Breast epithelium (tissue), 4 donors: ENCODE measurements at regions not wholly inside any gene's neighbourhood (a gene's known extent, or its start where the extent isn't known, plus 50 kb on each side); places are given as distances from the start of the nearest gene placed in this dataset.

Experiments
- DNase-seq, 2 donors: peaks; one replicate each; pipeline ENCODE4 v3.0.0-alpha.2; 2019; ENCODE audit warnings: low spot score in 2 of 2
- H3K27ac ChIP-seq, 2 donors: fragments of 200-600 bp; sonication (generic) in 1 of 2; one replicate each; pipeline ENCODE4 v1.5.1; 2016 to 2019; ENCODE audit warnings: mild to moderate bottlenecking in 1 of 2
- H3K27me3 ChIP-seq, 2 donors: fragments of 200-600 bp; sonication (generic) in 1 of 2; one replicate each; pipeline versions ENCODE4 v1.5.1 to v1.6.0; 2017 to 2019; ENCODE audit warnings: control low read depth in 1 of 2, mild to moderate bottlenecking in 1 of 2
- H3K36me3 ChIP-seq: fragments of 200-600 bp; one replicate; pipeline ENCODE4 v1.5.1; 2019
- H3K4me1 ChIP-seq, 2 donors: fragments of 200-600 bp; sonication (generic); one replicate each; pipeline ENCODE4 v1.5.1; 2016 to 2019; ENCODE audit warnings: control low read depth in 1 of 2
- H3K4me3 ChIP-seq, 3 donors: fragments of 200-600 bp; sonication (generic); 1 replicate in 2 of 3; 2 replicates in 1 of 3; pipeline ENCODE4 v1.5.1; 2016 to 2019; ENCODE audit warnings: mild to moderate bottlenecking in 3 of 3, moderate library complexity in 2 of 3
- H3K9me3 ChIP-seq, 2 donors: fragments of 200-600 bp; sonication (generic) in 1 of 2; one replicate each; pipeline ENCODE4 v1.5.1; 2016 to 2019; ENCODE audit warnings: control low read depth in 1 of 2
- POLR2A ChIP-seq: fragments of 450-650 bp; IDR thresholded peaks from one replicate; pipeline ENCODE4 v1.6.1; 2016; ENCODE audit warnings: antibody characterized with exemption, mild to moderate bottlenecking, moderate library complexity
- POLR2AphosphoS5 ChIP-seq, 3 donors: sonication (generic); formaldehyde crosslinking; IDR thresholded peaks; one replicate each; pipeline ENCODE4 v1.6.1; 2017; ENCODE audit warnings: antibody characterized with exemption in 3 of 3
- intact Hi-C: fragments of 100-400 bp; cut with DNase I; formaldehyde crosslinking; loops from one replicate; pipeline ENCODE4 v1.15.1; 2023; ENCODE audit warnings: low total_unique reads
- TF ChIP-seq, protein P1 (sequence below), 3 donors: fragments of 450-650 bp; IDR thresholded peaks; one replicate each; pipeline ENCODE4 v1.5.1; 2016 to 2017; ENCODE audit warnings: antibody characterized with exemption in 3 of 3, mild to moderate bottlenecking in 3 of 3, moderate library complexity in 3 of 3

DNA sequence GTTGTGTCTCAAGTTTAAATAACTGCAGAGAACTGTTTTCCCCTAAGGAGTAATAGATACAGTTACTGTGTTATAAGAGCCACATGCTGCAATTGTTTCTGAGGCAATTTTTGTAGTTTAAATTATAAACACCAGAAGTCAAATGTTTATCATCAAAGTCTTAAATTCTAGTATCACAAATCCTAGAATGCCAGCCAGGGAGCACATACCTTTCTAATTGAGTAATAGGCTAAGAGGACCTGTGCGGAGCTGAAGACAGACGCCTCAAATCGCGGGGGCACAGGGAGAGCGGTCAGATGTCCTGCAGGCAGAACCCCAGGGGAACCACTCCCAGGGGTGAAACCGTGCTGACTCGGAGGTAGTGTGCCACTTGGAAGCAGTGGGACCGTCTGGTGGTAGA lies 65.2 kb upstream of the TNFRSF19 start:
- intact Hi-C loops: no loop called here
- no peak overlapping the region for H3K27ac ChIP-seq
- no peaks in the 10 kb centered on the region for H3K36me3 ChIP-seq

DNA sequence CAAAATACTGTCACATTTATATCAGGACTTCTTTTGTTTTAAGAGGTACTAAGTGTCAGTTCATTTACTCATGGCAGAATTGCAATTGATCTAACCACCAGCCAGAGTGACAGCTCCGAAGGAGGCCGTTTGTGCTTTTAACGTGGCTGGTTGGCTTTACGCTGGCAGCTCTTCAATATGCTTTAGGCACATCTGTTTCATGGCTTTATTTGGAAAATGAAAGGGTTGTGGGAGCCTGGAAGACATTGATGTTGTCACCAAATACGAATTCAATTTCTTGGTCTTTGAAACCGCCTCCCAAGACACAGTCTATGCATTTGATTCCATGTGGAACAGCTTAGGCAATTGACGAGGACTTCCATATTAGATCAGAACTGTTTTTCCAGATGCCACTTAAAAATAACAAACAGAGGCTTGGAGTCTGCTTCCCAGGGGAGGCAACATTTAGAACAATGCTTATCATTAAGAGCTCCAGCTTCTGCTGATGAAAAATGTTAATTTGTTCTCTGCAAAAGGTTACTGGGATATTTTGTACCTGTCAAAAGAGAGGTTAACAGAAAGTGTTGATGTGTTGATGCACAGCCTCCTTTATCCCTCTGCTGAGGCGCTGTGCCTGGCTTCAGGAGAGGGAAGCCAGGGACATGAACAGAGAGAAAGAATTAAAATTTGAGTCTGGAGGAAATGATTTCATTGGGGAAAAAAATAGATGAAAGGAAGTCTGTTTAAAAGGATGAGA lies 64.0 kb upstream of the TNFRSF19 start:
- Histone ChIP-seq H3K4me1 (no peaks in the 10 kb centered on the region), H3K27me3 (no peaks in the 10 kb centered on the region), H3K9me3 (no peaks in the 10 kb centered on the region), H3K36me3 (no peaks in the 10 kb centered on the region), H3K27ac (no peak overlapping the region), H3K4me3 (no peak overlapping the region)
- TF ChIP-seq, protein P1, sequence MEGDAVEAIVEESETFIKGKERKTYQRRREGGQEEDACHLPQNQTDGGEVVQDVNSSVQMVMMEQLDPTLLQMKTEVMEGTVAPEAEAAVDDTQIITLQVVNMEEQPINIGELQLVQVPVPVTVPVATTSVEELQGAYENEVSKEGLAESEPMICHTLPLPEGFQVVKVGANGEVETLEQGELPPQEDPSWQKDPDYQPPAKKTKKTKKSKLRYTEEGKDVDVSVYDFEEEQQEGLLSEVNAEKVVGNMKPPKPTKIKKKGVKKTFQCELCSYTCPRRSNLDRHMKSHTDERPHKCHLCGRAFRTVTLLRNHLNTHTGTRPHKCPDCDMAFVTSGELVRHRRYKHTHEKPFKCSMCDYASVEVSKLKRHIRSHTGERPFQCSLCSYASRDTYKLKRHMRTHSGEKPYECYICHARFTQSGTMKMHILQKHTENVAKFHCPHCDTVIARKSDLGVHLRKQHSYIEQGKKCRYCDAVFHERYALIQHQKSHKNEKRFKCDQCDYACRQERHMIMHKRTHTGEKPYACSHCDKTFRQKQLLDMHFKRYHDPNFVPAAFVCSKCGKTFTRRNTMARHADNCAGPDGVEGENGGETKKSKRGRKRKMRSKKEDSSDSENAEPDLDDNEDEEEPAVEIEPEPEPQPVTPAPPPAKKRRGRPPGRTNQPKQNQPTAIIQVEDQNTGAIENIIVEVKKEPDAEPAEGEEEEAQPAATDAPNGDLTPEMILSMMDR (IDR thresholded peaks at IDR 0.05): no peak
- TF ChIP-seq POLR2A (no peak), POLR2AphosphoS5 (IDR thresholded peaks at IDR 0.05) (no peak)
- intact Hi-C loops: no loop called here
- no peak for DNase-seq

More for the DNA sequence above, 65.2 kb upstream of the TNFRSF19 start:
- DNase-seq: no peak
- TF ChIP-seq POLR2AphosphoS5 (IDR thresholded peaks at IDR 0.05): no peak
- TF ChIP-seq, protein P1 (IDR thresholded peaks at IDR 0.05): no peak
- no peak for TF ChIP-seq POLR2A
- Histone ChIP-seq H3K4me3 (no peak overlapping the region), H3K9me3 (no peaks in the 10 kb centered on the region), H3K27me3 (no peaks in the 10 kb centered on the region), H3K4me1 (no peaks in the 10 kb centered on the region)

DNA sequence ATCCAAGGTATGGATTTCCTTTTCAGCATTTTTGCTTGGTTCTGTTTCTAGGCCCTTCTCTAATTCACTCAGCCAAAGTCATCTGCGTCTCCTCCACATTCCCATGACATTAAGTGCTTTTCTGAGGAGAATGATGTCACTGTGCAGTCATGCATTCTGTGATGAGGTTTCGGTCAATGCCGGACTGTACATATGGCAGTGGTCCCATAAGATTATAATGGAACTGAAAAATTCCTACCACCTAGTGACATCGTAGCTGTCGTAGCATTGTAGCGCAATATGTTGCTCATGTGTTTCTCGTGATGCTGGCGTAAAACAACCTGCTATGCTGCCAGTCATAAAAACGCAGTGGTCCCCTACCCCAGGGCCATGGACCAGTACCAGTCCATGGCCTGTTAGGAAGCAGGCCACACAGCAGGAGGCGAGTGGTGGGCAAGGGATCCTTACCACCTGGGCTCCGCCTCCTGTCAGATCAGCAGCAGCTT lies 63.4 kb upstream of the TNFRSF19 start:
- no peaks in the 10 kb centered on the region for H3K36me3 ChIP-seq
- TF ChIP-seq POLR2A (no peak), POLR2AphosphoS5 (IDR thresholded peaks at IDR 0.05) (no peak)
- TF ChIP-seq, protein P1 (IDR thresholded peaks at IDR 0.05): no peak
- no peak overlapping the region for H3K27ac ChIP-seq
- H3K4me1 ChIP-seq: no peaks in the 10 kb centered on the region
- no peaks in the 10 kb centered on the region for H3K9me3 ChIP-seq
- intact Hi-C loops: no loop called here
- no peak for DNase-seq
- no peaks in the 10 kb centered on the region for H3K27me3 ChIP-seq
- no peak overlapping the region for H3K4me3 ChIP-seq

DNA sequence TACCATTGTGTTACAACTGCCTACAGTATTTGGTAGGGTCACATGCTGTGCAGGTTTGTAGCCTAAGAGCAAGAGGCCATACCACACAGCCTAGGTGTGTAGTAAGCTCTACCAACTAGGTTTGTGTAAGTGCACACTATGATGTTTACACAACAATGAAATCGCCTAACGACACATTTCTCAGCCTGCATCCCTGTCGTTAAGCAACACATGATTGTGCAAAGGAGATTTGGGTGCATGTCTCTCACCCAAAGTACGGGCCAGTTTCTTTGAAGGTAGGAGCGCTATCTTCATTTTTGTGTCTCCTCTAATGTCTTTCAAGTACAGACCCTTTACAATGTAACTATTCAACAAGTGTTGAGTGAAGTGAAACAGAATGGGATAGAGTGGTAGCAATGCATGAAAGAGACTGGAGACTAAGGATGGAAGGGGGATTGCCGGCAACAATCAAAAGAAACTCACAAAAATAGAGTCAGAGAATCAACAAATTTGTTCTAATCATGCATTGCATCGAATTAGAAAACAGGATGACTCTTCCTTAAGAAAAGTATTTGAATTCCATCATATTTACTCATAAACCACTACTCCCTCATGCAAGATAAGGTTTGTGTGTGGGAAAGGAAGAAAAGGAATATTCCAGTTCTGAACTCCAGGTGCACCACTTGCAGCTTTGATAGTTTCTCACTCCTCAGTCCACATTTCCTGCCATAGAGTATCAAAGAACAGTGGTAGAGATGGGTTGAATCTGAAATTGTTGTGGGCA lies 60.2 kb upstream of the TNFRSF19 start:
- Histone ChIP-seq H3K27ac (no peak overlapping the region), H3K27me3 (no peaks in the 10 kb centered on the region), H3K9me3 (no peaks in the 10 kb centered on the region), H3K4me3 (no peak overlapping the region), H3K36me3 (no peaks in the 10 kb centered on the region), H3K4me1 (no peaks in the 10 kb centered on the region)
- TF ChIP-seq, protein P1 (IDR thresholded peaks at IDR 0.05): no peak
- no peak for TF ChIP-seq POLR2AphosphoS5 (IDR thresholded peaks at IDR 0.05)
- no peak for TF ChIP-seq POLR2A
- DNase-seq: no peak
- intact Hi-C loops: no loop called here

DNA sequence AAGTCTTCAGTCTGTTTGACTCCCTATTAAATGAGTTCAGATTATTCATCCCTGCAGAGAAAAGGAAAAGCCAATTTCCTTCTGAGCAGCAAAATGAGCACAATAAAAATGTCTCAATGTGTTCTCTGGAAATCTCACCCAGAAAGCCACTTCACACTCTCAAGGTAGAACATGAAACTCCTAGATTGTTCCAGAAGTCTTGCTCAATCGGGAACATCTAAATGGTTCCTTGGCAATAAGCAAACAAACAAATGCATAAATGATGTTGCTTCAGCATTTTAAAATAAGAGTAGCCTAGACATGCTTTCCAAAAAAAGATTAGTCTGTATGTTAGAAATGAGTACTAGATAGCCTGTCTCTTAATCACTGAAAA lies 59.7 kb upstream of the TNFRSF19 start:
- intact Hi-C loops: no loop called here
- Histone ChIP-seq H3K4me1 (no peaks in the 10 kb centered on the region), H3K27ac (no peak overlapping the region), H3K36me3 (no peaks in the 10 kb centered on the region), H3K27me3 (no peaks in the 10 kb centered on the region), H3K9me3 (no peaks in the 10 kb centered on the region), H3K4me3 (no peak overlapping the region)
- no peak for DNase-seq
- TF ChIP-seq, protein P1 (IDR thresholded peaks at IDR 0.05): no peak
- TF ChIP-seq POLR2A (no peak), POLR2AphosphoS5 (IDR thresholded peaks at IDR 0.05) (no peak)
